Nephron progenitor cell (in vitro differentiated cells): ENCODE measurements at regions not wholly inside any gene's neighbourhood (a gene's known extent, or its start where the extent isn't known, plus 50 kb on each side); places are given as distances from the start of the nearest gene placed in this dataset.

Experiments
- DNase-seq: peaks from one replicate; pipeline ENCODE4 v3.0.0; 2021
- H3K27ac Mint-ChIP-seq: 2 replicates; pipeline ENCODE4 v1.8.0; 2021; ENCODE audit warnings: mild to moderate bottlenecking, moderate library complexity, mixed read lengths
- H3K27me3 Mint-ChIP-seq: 2 replicates; pipeline ENCODE4 v1.8.0; 2021; ENCODE audit warnings: mild to moderate bottlenecking, low read depth, mixed read lengths; ENCODE audit not compliant: poor library complexity
- H3K36me3 Mint-ChIP-seq: 2 replicates; pipeline ENCODE4 v1.8.0; 2021; ENCODE audit warnings: low read depth, mixed read lengths
- H3K4me1 Mint-ChIP-seq: 2 replicates; pipeline ENCODE4 v1.8.0; 2021; ENCODE audit warnings: mixed read lengths
- H3K4me3 Mint-ChIP-seq: 2 replicates; pipeline ENCODE4 v1.8.0; 2021; ENCODE audit warnings: mild to moderate bottlenecking, moderate library complexity, mixed read lengths
- H3K9me3 Mint-ChIP-seq: 2 replicates; pipeline ENCODE4 v1.8.0; 2021; ENCODE audit warnings: mild to moderate bottlenecking, moderate library complexity, mixed read lengths
- TF ChIP-seq, protein P1 (sequence below): fragments of 200-600 bp; sonication (generic); IDR thresholded peaks from 2 replicates; pipeline ENCODE4 v1.5.0; 2021; ENCODE audit warnings: antibody characterized with exemption

DNA sequence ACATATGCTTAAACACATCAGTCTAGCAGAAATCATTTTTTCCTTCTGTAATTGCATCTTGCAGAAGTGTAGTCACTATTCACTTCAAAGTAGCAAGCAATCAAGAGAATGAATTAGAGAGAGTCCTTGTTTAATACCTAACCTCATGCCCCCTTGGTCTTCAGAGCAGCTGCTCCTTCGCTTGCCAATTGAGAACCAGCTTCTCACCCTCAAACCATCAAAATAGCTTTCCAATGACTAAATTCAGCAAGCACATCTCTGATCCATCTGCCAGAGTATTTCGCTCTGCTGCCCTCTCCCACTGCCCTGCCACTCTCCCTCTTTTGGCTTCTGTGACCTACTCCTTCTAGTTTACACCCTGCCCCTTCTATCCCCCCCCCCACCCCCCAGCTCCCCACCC, 120.7 kb upstream of the AGAP1 start:
- DNase-seq: no peak
- H3K9me3 Mint-ChIP-seq: no peaks in the 10 kb centered on the region
- TF ChIP-seq, protein P1, sequence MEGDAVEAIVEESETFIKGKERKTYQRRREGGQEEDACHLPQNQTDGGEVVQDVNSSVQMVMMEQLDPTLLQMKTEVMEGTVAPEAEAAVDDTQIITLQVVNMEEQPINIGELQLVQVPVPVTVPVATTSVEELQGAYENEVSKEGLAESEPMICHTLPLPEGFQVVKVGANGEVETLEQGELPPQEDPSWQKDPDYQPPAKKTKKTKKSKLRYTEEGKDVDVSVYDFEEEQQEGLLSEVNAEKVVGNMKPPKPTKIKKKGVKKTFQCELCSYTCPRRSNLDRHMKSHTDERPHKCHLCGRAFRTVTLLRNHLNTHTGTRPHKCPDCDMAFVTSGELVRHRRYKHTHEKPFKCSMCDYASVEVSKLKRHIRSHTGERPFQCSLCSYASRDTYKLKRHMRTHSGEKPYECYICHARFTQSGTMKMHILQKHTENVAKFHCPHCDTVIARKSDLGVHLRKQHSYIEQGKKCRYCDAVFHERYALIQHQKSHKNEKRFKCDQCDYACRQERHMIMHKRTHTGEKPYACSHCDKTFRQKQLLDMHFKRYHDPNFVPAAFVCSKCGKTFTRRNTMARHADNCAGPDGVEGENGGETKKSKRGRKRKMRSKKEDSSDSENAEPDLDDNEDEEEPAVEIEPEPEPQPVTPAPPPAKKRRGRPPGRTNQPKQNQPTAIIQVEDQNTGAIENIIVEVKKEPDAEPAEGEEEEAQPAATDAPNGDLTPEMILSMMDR: no peak
- no peaks in the 10 kb centered on the region for H3K36me3 Mint-ChIP-seq
- no peaks in the 10 kb centered on the region for H3K4me1 Mint-ChIP-seq
- no peak overlapping the region for H3K4me3 Mint-ChIP-seq
- no peak overlapping the region for H3K27ac Mint-ChIP-seq
- H3K27me3 Mint-ChIP-seq: peaks cover 27% of the 10 kb centered on the region

DNA sequence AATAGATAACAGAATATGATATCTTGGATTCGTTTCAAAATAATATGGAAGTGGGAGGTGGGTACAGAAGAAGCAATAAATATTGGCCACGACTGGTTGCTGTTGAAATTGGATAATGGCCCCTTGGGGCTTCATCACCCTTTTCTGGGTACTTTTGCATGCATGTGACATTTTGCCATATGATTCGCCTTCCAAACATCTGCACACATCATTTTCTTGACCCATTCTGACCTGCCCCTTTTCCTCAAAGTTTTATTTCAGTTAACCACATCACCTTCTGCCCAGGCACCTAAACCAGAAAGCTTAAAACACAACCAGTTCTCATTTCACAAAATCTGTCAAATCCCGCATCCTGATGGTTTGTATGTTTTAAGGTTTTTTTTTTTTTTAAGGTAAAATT, 116.7 kb upstream of the AGAP1 start:
- no peak for DNase-seq
- H3K4me3 Mint-ChIP-seq: no peak overlapping the region
- H3K36me3 Mint-ChIP-seq: no peaks in the 10 kb centered on the region
- no peaks in the 10 kb centered on the region for H3K9me3 Mint-ChIP-seq
- H3K27ac Mint-ChIP-seq: no peak overlapping the region
- TF ChIP-seq, protein P1: no peak
- no peaks in the 10 kb centered on the region for H3K4me1 Mint-ChIP-seq
- H3K27me3 Mint-ChIP-seq: peaks cover 12% of the 10 kb centered on the region

DNA sequence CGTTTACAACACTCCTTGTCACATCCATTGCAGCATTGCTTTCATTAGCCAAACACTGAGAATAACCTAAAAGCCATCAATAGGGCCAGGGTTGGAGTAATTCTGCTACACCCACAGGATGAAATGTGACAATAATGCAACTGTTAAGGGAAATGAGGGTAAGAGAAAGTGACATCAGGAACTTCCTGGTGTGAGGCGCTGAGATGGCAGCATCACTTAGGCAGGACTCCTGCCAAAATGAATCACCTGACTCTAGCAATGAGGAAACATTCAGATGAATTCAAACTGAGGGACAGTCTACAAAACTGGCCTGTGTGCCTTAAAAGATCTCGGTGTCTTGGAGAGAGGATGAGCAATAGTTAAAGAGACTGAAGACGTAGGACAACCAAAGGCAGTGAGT, 115.6 kb upstream of the AGAP1 start:
- no peaks in the 10 kb centered on the region for H3K4me1 Mint-ChIP-seq
- no peak overlapping the region for H3K4me3 Mint-ChIP-seq
- no peak for DNase-seq
- no peaks in the 10 kb centered on the region for H3K36me3 Mint-ChIP-seq
- H3K9me3 Mint-ChIP-seq: no peaks in the 10 kb centered on the region
- peaks cover 12% of the 10 kb centered on the region for H3K27me3 Mint-ChIP-seq
- TF ChIP-seq, protein P1: no peak
- no peak overlapping the region for H3K27ac Mint-ChIP-seq

DNA sequence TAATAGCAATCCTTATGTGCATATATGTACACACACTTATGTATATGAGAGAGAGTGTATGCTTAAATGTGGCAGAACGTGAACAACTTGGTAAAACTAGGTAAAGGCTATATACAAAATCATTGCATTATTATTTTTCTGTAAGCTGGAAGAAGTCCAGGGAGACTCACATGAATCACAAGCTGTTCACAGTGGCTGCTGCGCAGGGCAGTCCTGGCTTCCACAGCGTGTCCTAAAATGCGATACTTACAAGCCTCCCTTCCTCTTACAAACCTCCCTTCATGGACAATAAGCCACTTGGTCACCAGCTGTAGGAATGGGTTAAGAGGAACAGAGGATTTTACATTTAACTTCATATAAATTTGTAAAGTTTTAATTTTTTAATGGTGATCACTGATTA, 114.9 kb upstream of the AGAP1 start:
- Mint-ChIP-seq H3K27ac (no peak overlapping the region), H3K27me3 (peaks cover 12% of the 10 kb centered on the region), H3K36me3 (no peaks in the 10 kb centered on the region), H3K4me1 (no peaks in the 10 kb centered on the region), H3K4me3 (no peak overlapping the region), H3K9me3 (no peaks in the 10 kb centered on the region)
- DNase-seq: no peak
- TF ChIP-seq, protein P1: no peak

DNA sequence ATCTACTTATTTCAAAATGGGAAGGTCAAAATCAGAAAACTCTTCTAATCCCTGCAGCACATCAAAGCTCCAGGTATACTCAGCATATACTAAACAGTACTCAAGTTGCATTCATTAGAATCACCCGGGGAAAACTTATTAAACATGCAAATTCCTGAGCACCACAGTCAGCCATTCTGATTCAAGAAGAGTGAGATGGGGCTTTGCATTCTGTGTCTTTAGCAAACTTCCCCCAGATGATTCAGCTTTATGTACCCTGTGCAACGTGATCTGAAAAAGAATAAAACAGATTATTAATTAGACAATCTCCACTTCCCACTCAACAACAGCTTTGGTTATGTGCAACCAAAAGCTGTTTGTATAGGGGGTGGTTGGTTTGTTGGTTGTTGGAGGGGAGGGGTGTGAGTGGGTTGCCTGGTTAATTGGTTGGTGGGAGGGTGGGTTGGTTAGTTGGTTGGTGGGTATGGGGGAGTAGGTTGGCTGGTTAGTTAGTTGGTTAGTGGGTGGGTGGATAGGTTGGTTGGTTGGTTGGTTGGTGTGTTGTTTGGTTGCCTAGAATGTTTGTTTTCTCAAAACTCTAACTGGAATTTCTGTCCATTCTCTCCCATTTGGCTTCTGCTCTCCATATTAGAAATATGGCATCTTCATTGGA, 112.5 kb upstream of the AGAP1 start:
- H3K4me3 Mint-ChIP-seq: no peak overlapping the region

GRCh38 chr2:235382179-235382578, 111.7 kb upstream of the AGAP1 start:
- DNase-seq: no peak
- H3K27ac Mint-ChIP-seq: no peak overlapping the region
- no peaks in the 10 kb centered on the region for H3K9me3 Mint-ChIP-seq
- H3K36me3 Mint-ChIP-seq: no peaks in the 10 kb centered on the region
- H3K4me3 Mint-ChIP-seq: no peak overlapping the region
- peaks cover 9% of the 10 kb centered on the region for H3K27me3 Mint-ChIP-seq
- TF ChIP-seq, protein P1: no peak
- no peaks in the 10 kb centered on the region for H3K4me1 Mint-ChIP-seq

More for the DNA sequence above, 112.5 kb upstream of the AGAP1 start:
- Mint-ChIP-seq H3K4me1 (no peaks in the 10 kb centered on the region), H3K9me3 (no peaks in the 10 kb centered on the region), H3K36me3 (no peaks in the 10 kb centered on the region), H3K27ac (no peak overlapping the region), H3K27me3 (peaks cover 9% of the 10 kb centered on the region)
- no peak for DNase-seq
- TF ChIP-seq, protein P1: no peak
